Dedifferentiated amniotic fluid mesenchymal stem cell (primary cell): ENCODE measurements at regions not wholly inside any gene's neighbourhood (a gene's known extent, or its start where the extent isn't known, plus 50 kb on each side); places are given as distances from the start of the nearest gene placed in this dataset.
A peak's percentile ranks its signal among the peaks of the same experiment; 100 is the strongest.

Experiments used
- DNase-seq: peaks from one replicate; pipeline ENCODE4 v3.0.0-alpha.2; 2016; ENCODE audit errors: extremely low spot score

DNA sequence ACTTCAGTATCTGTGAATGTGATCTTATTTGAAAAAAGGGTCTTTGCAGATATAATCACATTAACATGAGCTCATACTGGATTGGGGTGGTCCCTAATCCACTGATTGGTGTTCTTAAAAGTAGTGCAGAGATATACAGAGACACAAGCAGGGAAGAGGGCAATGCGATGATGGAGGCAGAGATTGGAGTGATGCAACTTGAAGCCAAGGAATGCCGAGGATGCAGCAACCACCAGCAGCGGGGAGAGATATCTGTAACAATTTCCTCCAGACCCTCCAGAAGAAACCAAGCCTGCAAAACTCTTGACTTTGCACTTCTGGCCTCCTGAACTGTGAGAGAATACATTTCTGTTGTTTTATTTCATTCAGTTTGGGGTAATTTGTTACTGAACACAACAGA, 171.0 kb upstream of the MBNL1 start:
- no peak for DNase-seq

DNA sequence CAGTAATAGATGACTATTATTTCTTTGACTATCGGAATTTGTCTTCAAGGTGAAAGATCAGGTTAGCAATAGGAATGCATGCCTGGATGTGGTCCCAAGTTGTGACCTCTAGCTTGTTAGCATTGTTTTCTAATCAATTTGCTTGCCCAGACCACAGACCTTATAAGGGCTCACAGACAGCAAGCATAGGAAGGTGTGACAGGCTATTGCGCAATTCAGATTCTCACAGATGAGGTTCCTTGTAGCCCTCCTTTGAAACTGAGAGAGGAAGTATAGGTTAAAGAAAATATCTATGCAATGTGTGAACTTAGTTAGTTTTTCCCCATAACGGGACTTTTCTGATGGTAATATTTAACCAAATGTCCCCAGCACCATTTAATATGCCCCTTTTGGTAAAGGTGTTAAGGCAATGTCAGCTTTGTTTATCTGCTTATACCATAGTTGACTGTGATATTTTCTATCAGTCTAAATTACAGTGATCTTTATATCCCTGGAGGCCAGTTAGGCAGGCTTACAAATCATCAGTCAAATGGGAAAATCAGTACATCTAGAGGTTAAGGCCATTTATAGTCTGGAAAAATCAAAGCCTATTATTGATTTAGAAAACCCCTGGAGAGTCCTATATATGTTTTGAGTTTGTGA, 168.1 kb upstream of the MBNL1 start:
- no peak for DNase-seq

DNA sequence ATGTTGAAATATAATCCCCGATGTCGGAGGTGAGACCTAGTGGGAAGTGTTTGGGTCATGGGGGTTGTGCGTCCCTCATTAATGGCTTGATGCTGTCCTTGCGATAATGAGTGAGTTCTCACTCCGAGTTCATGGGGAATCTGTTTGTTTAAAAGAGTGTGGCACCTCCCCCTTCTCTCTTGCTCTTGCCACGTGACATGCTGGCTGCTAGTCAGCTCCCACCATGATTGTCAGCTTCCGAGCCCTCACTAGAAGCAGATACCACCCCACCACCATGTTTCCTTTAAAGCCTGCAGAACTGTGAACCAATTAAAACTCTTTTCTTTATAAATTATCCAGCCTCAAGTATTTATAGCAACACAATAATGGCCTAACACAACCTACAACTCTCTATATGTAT, 166.3 kb upstream of the MBNL1 start:
- DNase-seq: no peak

DNA sequence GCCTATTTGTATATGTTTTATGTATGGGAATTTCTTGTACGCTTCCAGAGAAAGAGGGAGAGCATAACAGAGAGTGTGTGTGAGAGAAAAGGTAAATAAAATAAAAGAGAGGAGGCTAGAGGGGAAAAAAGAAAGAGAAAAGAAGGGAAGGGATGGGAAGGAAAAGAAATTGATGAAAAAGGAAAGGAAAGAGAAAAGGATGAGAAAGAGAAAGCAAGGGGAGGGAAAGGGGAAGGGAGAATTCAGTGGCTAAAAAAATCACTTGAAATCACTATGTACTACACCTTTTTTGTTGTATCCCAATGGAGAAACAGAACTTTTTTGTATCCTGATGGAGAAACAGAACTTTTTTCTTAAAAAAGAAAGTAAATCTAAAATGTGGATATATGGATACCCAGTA, 165.5 kb upstream of the MBNL1 start:
- no peak for DNase-seq

DNA sequence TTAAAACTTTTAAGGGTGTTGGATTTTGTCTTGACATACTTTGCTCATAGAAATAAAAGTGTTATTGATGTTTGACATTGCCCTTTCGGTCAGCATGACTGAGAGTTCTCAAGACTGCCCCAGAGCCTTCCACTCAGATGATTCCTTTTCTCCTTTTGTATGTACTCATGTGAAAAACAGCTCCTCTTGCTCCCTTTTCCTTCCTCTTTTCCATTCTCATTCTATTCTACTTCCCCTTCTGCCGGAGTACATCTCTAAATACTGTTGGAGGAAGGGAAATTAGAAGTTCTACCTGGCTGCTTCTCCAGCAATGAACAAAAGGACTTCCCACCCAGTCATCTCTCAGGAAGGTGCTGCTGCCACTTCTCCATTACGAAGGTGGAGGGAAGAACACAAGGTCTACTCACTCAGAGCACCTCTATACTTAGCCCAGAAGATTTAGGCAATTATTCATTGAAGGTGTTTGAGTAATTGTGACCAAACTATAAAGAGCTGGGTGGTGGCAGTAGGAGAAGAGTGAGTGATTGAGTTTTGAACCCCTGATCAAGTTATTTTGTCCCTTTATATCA, 163.8 kb upstream of the MBNL1 start:
- DNase-seq: no peak

DNA sequence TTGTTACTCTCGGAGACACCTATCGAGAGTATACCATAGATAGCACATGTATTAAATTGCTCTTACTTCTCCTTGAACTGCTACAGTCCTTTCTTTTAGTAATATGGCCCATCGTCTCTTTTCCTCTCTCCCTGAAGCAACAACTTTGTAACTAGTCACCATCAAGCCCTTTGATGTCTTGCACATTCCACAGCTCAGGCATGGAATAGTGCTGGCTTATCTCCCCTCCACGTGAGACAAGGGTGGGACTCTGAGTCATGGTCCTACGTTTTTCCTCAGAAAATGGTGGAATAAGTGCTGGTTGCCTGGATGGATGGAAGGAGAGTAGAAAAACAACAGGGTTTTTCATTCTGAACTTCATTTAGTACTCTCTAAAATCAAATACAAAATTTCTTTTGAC, 163.3 kb upstream of the MBNL1 start:
- no peak for DNase-seq

DNA sequence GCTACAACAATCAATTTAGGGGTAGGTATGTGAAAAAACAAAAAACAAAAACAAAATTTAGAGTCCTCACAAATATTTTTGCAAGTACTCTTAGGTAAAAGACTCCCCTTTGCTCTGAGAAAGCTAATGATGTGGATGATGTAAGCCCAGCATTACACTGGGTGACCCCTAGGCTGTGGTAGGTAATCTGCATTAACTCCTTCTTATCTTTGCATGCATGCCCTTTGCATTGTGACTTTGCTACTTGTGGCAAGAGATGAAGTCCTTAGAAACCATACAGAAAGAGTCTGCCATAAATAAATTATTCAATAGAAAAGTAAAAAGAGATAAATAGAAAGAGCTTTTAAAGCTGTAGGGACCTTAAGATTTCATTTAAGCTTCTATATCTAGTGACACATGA, 159.7 kb upstream of the MBNL1 start:
- no peak for DNase-seq

DNA sequence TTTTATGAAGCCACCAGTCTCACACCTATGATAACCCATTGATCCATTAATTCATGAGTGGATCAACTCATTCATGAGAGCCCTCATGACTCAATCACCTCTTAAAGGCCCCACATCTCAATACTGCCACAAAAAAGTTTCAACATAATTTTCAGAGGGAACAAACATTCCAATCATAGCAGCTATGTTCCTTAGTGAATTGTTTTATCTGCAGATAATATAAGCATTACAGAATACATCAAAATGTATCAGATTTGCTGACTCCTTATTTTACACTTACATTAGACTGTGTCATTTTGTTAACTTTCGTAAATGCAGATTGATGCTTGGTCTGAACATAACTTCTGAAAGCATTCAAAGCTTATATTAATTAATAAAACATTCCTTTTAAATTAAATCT, 155.3 kb upstream of the MBNL1 start:
- DNase-seq: no peak

DNA sequence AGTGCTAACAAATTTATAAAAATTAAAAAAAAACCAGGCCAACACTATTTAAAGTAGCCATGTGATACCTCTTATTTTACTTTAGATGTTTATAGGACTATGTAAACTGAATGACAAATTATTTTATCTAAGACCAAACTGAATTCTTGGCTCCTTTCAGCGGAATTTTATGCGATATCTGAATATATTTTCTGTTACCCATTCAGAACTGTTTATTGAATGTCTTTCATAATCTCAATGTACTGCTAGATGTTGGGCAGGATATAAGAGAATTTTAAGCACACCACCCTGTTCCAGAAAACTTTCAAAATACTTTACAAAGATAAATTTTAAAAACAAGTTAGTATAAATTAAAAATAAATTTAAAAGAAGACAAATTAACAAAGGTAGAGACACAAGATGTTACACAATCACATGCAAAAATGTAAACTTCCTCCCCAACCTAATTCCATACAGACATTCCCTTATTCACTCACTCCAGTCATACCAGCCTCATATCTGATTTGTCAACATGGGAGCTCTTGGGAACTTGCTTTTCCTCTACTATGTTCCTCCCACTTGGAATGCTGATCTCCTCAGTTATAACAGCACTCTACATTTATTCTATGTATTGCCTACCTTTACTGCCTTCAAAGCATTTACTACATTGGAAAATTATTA, 154.6 kb upstream of the MBNL1 start:
- no peak for DNase-seq

DNA sequence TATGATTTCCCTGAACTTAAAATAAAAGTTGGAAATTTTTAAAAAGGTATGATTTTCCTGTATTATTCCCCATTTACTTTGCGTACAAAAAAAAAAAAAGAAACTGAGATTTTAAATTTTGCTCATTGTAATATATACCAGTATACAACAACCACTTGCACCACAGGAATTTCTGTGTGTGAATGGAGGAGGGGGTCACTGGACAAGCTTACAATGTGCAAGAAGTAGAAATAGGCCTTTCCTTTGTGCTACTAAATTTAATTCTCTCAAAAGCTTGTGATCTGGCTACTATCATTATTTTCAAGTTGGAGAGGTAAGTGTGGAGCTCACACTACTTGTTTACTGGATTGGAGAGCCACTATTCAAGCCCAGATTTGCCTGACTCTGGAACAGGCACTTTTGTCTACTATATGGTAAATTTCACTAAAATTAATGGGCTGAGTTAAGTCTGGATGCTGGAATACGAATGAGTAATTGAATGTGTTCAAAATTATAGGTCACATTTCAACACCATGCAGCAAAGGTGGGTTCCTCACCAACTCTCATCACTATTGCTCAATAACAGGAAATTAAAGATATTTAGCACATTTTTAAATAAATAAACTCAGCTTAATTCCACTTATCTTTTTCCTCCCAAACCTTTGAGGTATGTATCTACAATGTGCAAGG, 148.0 kb upstream of the MBNL1 start:
- no peak for DNase-seq

DNA sequence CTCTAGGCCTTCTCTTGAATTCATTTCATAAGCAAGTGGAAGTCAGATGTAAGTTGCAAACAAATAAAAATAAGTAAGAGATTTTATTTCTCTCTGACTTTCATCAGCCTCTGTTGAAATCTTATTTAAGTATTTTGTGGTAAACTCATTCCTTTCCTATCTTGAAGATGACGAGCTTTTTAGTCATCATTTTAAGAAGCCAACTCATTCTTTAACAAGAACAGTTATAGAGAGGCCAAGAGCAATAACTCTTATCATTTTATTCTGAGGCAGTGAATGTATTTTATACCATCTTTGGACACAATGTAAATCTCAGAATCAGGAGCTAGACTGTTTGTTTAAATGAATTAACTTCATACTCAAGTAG, 147.5 kb upstream of the MBNL1 start:
- peak; percentile 88 for DNase-seq

DNA sequence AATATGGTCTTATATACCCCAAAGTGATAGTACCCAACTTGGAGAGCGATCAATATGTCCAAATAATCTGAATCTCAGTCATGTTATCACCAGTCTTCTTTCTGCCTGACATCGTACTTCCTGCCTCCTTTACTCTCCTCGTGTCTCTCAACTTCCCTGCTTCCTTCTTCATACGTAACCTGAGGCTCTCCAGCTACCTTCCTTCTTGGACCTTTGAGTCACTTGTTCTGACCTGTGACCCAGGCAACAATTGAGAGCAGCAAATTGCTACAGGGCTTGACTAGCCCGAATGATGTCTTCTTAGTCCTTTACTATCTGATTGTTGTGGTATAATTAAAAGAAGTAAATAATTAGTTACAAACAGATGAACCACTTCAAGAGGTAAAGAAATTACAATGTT, 145.9 kb upstream of the MBNL1 start:
- DNase-seq: no peak

DNA sequence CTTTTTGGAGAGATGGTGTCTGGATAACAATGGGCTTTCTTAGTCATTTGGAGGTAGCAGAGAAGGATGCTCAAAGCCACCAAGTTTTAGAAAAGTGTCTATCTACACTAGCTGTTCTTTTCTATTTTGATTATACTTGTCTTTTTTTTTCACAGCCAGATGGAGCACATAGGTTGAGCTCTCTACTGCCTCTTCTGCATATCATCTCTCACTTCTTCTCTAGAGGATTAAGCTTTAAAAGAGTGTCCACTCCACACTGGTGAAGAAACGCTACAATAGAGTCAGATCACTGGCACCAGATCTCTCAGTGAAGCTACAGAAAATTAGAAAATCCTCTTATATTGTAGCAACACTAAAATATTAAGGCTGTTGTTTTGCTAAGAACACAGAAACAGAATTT, 145.3 kb upstream of the MBNL1 start:
- DNase-seq: no peak

DNA sequence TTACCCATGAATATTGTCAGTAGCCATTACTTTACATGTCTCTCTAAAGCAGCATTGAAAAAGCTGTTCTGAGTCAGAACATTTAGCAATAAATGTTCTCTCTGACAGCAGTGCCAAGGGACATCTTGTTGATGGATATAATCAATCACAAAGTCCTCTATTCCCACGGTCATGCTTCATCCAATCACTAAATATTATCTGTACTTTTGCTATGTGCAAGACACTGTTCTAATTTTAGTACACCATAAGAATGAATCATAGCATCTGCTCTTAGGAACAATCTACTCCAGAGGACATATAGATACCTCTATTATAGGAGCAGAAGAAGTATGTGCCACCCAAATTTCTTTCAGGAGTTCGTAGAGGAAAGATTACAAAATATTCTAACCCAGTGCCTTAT, 142.5 kb upstream of the MBNL1 start:
- DNase-seq: no peak

DNA sequence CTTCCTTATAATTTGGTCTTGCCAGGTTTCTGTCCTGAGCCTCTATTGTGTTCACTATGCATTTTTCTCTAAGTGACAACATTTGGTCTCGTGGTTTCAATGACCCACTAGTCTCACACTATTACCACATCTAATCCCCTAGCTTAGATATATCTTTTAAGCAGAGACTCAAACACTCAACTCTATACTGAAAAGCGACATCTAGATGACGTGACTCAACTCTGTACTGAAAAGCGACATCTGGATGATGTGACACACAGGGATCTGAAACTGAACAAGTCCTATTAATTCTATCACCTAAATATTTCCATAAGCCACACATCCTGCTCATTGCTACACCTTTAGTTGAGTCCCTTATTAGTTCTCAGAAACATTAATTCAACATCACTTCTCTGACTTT, 141.7 kb upstream of the MBNL1 start:
- DNase-seq: no peak

DNA sequence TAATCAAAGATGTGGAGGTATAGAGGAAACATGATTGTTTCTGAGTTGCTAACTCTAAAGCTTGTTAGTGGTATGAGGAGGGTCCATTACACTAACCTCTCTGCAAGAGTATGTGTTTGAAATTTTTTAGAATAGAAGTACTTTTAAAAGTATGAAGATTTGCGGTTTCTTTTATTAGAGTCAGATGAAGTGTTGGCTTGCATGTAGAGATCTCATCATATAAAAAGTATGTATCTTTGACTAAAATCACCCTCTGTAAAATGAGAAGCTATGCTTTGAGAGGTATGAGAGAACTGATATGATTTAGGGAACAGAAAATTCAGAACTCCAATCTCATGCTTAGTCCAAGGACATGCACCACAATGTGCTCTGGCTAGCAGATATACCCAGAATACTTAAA, 140.4 kb upstream of the MBNL1 start:
- peak; percentile 86 for DNase-seq

DNA sequence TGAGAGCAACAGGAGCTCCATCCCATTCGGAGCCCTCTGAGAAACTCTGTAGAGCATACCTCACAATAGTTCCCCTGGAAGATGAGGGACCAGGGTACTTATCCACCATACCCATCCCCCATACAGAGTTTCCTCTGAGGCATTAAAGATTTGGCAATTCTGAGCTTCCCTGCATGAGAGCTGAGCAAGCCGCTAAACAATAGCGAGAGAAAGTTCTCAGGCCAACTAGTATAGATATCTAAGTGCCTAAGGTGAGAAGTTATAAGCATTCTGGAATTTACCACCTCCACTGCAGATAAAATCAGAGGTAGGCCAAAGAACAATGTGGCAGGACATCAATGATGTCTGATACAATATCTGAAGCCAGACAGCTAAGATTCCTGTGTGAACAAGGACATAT, 129.1 kb upstream of the MBNL1 start:
- no peak for DNase-seq

DNA sequence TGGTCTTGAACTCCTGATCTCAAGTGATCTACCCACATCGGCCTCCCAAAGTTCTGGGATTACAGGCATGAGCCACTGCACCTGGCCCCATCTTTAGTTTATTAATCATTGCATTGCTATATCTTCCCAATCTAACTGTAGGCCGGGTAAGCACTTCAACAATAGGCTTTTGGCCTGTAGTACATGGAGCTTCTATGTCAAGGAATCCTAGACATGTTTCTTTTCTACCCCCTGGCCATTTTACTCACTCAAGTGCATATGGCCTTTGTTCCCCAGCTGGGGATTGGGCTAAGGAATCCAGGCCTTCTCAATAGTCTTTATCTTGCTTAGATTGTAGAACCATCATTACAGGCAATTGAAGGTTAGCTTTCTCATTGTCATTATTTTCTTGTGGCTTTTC, 122.3 kb upstream of the MBNL1 start:
- DNase-seq: no peak

DNA sequence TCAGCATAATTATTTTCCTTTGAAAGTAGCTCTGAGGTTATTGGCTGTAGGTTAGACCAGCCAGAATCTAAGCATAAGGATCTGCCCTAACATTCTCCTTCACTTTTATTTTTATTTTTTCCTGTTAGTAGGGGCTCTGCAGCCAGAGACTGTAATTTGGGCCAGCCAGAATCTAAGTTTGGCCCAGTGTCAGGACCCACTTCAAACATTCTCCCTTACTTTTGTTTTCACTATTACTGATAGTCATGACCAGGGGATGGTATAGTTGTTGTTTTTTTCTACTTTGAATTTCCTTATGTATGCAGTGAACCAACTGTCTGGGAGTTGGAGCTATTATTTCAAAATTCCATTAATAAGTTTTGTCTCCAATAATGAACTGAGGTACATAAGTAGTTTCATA, 121.0 kb upstream of the MBNL1 start:
- no peak for DNase-seq

DNA sequence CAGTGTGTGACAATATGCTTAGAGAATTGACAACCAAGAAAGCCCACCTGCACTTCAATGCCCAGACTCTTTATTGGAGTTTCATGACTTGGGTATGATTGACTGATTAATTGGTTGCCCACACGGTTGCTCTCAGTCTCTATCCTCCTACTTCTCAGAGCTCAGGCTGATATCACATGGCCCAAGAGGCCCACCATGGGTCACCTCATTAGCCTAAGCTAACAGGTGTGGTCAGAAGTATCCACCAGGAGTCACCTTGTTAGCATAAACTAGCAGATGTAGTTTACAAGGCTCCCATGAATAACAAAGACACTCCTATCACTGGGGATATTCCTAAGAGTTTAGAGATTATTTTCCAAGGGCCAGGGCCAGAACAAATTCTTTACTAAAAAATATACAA, 120.2 kb upstream of the MBNL1 start:
- DNase-seq: no peak

DNA sequence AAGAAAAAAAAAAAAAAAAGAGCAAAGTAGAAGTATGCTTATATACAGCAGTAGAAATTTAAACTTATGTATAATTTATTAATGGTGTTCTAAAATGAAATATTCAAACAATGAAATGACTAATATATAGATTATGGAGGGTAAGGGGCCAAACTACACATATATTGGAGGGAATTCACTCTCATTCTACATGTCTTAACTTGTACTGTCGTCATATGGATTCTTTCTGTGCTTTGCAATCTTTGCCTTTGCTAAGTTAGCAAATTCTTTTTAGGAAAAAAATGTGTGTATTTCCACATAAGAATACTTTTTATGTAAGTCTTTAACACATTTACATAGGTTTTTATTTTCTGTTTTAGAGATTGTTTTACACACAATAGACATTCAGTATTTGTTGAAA, 118.9 kb upstream of the MBNL1 start:
- DNase-seq: no peak

DNA sequence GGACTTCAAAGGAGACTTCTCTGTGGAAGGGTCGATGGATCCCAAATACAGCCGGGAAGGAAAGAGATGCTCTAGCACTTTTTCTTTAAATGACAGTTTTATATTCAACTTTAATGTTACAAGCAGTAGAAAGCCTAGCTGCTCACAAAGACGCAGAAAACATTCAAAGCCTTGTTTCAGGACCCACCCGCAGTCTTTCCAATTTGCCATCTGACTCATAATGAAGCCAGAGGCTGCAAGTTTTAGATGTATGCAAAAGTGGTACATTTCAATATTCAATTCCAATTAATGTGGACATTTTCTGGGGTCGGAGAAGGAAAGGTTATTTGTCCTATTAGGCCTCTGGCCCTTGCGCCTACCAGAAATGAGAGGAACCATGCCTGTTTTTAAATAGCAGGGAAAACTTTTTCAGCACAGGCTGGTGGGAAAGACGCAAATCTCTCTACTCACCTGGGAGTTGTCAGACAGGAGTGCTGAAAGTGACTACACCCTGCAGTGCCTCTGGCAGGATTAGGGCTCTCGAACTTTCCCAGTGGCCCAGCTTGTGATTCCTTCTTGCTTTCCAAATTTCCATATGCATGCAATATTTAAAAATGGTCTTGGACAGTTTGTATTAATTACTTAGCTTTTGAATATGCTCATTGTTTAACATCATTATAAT, 117.4 kb upstream of the MBNL1 start:
- no peak for DNase-seq
